SU-DHL-6 (cell line): ENCODE measurements at regions not wholly inside any gene's neighbourhood (a gene's known extent, or its start where the extent isn't known, plus 50 kb on each side); places are given as distances from the start of the nearest gene placed in this dataset.

Experiments
- EZH2phosphoT487 ChIP-seq: fragments of 200-600 bp; sonication (generic), shearing (Covaris generic); conservative IDR thresholded peaks from 2 replicates; pipeline ENCODE4 v1.6.1; 2018; ENCODE audit warnings: mild to moderate bottlenecking, antibody characterized with exemption, low read length, moderate library complexity, mixed read lengths
- TF ChIP-seq, protein P1 (sequence below): fragments of 200-600 bp; sonication (generic); IDR thresholded peaks from one replicate; pipeline ENCODE4 v1.5.1; 2017; ENCODE audit warnings: antibody characterized with exemption, mild to moderate bottlenecking, low read length, moderate library complexity; ENCODE audit not compliant: insufficient read depth, poor library complexity, severe bottlenecking

DNA sequence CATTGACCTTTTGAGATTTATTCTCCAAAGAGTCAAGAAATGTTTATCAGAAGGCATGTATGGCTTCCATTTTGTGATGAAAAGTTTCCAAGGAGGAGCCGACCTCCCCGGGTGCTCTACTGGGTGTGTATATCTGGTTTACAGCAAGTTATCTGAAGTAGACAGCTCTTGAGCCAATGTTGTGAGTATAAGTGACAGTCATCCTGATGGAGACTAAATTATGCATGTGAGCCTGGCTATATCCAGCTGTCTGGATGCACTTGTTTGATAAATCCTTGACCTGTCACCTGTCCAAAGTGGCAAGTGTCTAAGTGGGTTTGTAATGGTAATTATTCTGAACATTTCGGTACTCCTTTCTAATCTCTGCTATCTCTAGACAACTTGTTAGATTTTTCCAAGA is 142.2 kb downstream of the NR2F2 start:
- TF ChIP-seq, protein P1, sequence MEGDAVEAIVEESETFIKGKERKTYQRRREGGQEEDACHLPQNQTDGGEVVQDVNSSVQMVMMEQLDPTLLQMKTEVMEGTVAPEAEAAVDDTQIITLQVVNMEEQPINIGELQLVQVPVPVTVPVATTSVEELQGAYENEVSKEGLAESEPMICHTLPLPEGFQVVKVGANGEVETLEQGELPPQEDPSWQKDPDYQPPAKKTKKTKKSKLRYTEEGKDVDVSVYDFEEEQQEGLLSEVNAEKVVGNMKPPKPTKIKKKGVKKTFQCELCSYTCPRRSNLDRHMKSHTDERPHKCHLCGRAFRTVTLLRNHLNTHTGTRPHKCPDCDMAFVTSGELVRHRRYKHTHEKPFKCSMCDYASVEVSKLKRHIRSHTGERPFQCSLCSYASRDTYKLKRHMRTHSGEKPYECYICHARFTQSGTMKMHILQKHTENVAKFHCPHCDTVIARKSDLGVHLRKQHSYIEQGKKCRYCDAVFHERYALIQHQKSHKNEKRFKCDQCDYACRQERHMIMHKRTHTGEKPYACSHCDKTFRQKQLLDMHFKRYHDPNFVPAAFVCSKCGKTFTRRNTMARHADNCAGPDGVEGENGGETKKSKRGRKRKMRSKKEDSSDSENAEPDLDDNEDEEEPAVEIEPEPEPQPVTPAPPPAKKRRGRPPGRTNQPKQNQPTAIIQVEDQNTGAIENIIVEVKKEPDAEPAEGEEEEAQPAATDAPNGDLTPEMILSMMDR: no peak
- no peak for TF ChIP-seq EZH2phosphoT487
